Type B pancreatic cell (in vitro differentiated cells): ENCODE measurements at regions not wholly inside any gene's neighbourhood (a gene's known extent, or its start where the extent isn't known, plus 50 kb on each side); places are given as distances from the start of the nearest gene placed in this dataset.

Experiments
- DNase-seq: peaks from one replicate; pipeline ENCODE4 v3.0.0; 2021; ENCODE audit warnings: mixed read lengths; ENCODE audit not compliant: unreplicated experiment; ENCODE audit errors: extremely low spot score
- H3K27ac Mint-ChIP-seq: 2 replicates; pipeline ENCODE4 v1.8.0; 2021; ENCODE audit warnings: mild to moderate bottlenecking, mixed read lengths
- H3K27me3 Mint-ChIP-seq: 2 replicates; pipeline ENCODE4 v1.8.0; 2021; ENCODE audit warnings: mixed read lengths
- H3K36me3 Mint-ChIP-seq: 2 replicates; pipeline ENCODE4 v1.8.0; 2021; ENCODE audit warnings: mixed read lengths
- H3K4me1 Mint-ChIP-seq: one replicate; pipeline ENCODE4 v1.8.0; 2021; ENCODE audit warnings: mixed read lengths; ENCODE audit not compliant: unreplicated experiment
- H3K4me3 Mint-ChIP-seq: 2 replicates; pipeline ENCODE4 v1.8.0; 2021; ENCODE audit warnings: mild to moderate bottlenecking, mixed read lengths
- H3K9me3 Mint-ChIP-seq: 2 replicates; pipeline ENCODE4 v1.8.0; 2021; ENCODE audit warnings: mixed read lengths
- TF ChIP-seq, protein P1 (sequence below): fragments of 200-600 bp; sonication (generic); conservative IDR thresholded peaks from 2 replicates; pipeline ENCODE4 v1.5.0; 2021; ENCODE audit warnings: antibody characterized with exemption, mild to moderate bottlenecking

DNA sequence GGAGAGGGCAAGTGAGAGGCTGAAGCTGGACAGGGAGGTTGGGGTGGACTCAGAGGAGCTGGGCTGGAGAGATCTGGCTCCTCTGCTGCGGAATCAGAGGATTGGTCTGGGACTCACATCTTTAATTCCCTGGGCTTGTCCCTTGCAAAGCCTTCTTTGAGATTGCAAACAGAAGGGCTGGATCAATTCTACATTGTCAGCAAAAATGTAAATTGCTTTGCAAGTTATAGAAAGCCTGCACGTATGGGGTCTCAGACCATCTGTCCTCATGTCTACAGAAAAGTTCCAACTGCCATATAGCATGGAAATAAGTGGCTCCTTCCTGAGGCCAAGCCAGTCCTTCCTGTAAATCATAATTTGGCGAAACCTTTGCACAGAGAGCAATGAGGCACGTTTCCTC is 449.6 kb downstream of the UBE2NL start:
- H3K4me3 Mint-ChIP-seq: no peak overlapping the region
- no peaks in the 10 kb centered on the region for H3K4me1 Mint-ChIP-seq
- TF ChIP-seq, protein P1, sequence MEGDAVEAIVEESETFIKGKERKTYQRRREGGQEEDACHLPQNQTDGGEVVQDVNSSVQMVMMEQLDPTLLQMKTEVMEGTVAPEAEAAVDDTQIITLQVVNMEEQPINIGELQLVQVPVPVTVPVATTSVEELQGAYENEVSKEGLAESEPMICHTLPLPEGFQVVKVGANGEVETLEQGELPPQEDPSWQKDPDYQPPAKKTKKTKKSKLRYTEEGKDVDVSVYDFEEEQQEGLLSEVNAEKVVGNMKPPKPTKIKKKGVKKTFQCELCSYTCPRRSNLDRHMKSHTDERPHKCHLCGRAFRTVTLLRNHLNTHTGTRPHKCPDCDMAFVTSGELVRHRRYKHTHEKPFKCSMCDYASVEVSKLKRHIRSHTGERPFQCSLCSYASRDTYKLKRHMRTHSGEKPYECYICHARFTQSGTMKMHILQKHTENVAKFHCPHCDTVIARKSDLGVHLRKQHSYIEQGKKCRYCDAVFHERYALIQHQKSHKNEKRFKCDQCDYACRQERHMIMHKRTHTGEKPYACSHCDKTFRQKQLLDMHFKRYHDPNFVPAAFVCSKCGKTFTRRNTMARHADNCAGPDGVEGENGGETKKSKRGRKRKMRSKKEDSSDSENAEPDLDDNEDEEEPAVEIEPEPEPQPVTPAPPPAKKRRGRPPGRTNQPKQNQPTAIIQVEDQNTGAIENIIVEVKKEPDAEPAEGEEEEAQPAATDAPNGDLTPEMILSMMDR: no peak
- H3K27ac Mint-ChIP-seq: no peak overlapping the region
- no peaks in the 10 kb centered on the region for H3K27me3 Mint-ChIP-seq
- H3K36me3 Mint-ChIP-seq: no peaks in the 10 kb centered on the region
- H3K9me3 Mint-ChIP-seq: no peaks in the 10 kb centered on the region
- DNase-seq: no peak

DNA sequence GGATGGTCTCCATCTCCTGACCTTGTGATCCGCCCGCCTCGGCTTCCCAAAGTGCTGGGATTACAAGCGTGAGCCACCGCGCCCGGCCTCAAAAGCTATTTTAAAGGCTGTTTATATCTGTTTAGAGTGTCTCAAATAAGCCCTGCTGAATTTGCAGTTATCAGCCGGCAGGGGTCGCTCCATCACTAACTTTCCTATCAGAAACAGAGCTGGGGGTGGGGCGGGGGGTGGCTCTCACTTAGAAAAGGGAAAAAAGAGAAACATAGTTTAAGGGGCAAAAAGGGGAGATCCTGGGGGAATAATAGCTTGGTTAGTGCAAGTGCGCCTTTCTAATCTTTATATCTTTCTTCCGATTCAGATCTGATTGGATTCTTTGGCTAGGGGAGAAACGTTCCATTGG is 450.7 kb downstream of the UBE2NL start:
- H3K9me3 Mint-ChIP-seq: no peaks in the 10 kb centered on the region
- H3K27ac Mint-ChIP-seq: no peak overlapping the region
- no peak for DNase-seq
- TF ChIP-seq, protein P1: peak; percentile 54
- no peak overlapping the region for H3K4me3 Mint-ChIP-seq
- no peaks in the 10 kb centered on the region for H3K4me1 Mint-ChIP-seq
- no peaks in the 10 kb centered on the region for H3K36me3 Mint-ChIP-seq
- H3K27me3 Mint-ChIP-seq: no peaks in the 10 kb centered on the region

DNA sequence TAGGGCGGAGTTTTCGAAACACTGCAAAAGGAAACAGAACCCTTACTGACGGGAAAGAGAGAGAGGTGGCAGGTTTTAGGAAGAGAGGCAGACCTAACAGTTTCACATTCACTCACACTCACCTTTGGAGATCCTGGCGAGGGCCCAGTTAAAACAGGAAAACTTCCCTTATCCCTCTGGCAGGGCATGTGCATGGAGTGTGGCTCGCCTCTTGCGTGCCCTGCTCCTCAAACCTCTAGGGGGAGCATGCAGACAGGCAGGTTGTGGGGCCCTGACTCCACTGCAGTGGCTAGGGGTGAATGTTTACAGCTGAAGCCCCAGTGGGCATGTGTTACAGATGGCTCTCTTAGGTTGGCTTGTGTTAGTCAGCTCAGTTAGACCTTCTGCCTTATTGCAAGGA is 451.5 kb downstream of the UBE2NL start:
- no peak overlapping the region for H3K27ac Mint-ChIP-seq
- H3K9me3 Mint-ChIP-seq: no peaks in the 10 kb centered on the region
- H3K27me3 Mint-ChIP-seq: no peaks in the 10 kb centered on the region
- H3K4me3 Mint-ChIP-seq: no peak overlapping the region
- H3K4me1 Mint-ChIP-seq: no peaks in the 10 kb centered on the region
- no peak for DNase-seq
- H3K36me3 Mint-ChIP-seq: no peaks in the 10 kb centered on the region
- TF ChIP-seq, protein P1: no peak

DNA sequence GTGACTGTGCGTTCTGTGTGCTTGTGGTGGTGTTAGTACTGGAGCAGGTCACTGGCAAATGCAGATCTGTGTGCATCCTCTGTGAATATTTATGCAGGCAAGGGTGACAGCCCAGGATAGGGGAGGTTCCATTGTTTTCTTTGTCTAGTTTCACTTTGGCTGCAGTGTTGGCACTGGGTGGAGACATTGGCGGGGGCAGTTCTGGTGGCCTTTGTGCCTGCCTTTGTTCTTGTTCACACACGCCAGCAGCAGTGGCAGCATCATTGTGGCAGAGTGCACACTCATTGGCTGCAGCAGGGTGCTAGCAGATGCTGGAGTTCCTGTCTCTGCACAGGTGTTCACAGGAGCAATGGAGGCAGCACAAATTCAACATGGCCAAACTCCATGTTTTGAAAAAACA is 495.3 kb downstream of the UBE2NL start:
- peaks cover 7% of the 10 kb centered on the region for H3K9me3 Mint-ChIP-seq
- no peaks in the 10 kb centered on the region for H3K36me3 Mint-ChIP-seq
- no peaks in the 10 kb centered on the region for H3K4me1 Mint-ChIP-seq
- H3K27ac Mint-ChIP-seq: no peak overlapping the region
- H3K4me3 Mint-ChIP-seq: no peak overlapping the region
- no peak for DNase-seq
- no peaks in the 10 kb centered on the region for H3K27me3 Mint-ChIP-seq
- TF ChIP-seq, protein P1: no peak

DNA sequence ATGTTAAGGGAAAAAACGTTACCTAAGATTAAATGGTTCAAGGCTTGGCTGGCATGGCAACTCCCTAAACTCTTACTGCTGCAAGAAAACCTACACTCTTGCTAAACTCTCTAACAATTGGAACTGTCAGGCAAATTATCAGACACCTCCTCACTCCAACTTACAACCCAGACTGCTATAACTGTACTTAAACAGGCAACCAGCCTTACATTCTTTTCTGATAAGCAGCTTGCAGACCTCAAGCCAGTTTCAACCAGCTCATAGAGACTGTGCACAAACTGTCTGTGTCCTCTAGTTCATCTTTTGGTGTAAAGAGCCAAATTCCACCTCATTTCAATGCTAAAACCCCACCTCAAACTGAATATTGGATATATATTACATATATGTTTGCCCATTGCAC is 504.9 kb downstream of the UBE2NL start:
- H3K36me3 Mint-ChIP-seq: no peaks in the 10 kb centered on the region
- TF ChIP-seq, protein P1: no peak
- no peak overlapping the region for H3K4me3 Mint-ChIP-seq
- H3K9me3 Mint-ChIP-seq: no peaks in the 10 kb centered on the region
- no peak overlapping the region for H3K27ac Mint-ChIP-seq
- no peaks in the 10 kb centered on the region for H3K27me3 Mint-ChIP-seq
- no peak for DNase-seq
- no peaks in the 10 kb centered on the region for H3K4me1 Mint-ChIP-seq
